GM19452 (cell line): ENCODE measurements at regions not wholly inside any gene's neighbourhood (a gene's known extent, or its start where the extent isn't known, plus 50 kb on each side); places are given as distances from the start of the nearest gene placed in this dataset.

ENCODE experiments used
- ATAC-seq: cut with Tn5 transposase; IDR thresholded peaks from one replicate; pipeline ENCODE4 v1.9.1; 2021; ENCODE audit not compliant: unreplicated experiment

DNA sequence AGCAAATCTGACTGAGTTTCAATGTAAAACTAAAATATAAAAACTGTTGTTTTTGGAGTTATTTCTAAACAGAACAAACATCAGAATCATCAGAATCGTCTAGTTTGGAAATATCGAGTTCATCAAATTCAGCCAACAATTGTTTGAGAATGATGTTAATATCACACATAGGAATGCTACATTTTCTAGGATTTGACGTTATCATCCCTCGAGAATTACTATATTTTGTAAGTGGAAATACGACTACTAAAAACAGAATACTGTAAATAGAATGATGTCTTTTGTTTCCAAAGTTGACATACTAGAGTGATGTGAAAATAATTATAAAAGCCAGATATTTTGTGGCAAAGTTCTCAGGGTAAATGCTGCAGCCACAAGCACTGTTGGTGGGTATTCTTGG is 805.9 kb downstream of the TLE1 start:
- no peak for ATAC-seq

DNA sequence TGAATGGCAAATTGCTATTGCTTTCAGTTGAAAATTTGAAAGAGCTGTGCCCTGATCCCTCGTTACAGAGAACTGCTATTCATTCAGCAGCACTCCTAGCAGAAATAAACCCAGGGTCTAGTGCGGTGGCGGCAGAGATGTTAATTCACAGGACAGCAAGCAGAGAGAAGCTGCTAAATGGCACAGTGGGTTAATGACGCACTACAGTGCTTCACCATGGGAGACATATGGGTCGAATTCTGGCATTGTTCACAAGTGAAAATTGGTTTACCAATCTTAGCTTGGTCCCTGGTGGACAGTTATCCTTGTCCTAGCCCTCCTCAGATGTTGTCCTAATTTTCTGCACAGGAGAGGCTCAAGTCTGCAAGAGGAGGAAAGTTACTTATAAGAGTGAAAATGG is 807.4 kb downstream of the TLE1 start:
- ATAC-seq, result no peak

DNA sequence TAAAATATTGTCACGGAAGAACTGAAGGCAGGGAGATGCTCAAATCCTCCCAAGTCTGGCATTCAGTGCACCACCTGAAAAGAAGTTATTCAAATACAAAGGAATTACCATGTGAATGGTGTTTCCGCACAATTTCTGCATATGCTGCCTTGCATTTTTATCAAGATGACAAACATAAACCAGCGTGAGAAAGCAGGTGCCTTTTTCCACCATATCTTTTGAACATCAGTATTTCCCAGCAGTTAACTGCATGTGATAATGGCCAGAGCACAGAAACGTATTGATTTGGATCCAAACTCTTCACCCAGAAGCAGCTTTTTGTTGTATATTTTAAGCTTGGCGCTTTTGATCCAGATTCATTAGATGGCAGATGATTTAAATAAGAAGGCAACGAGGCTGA is 808.0 kb downstream of the TLE1 start:
- no peak for ATAC-seq

DNA sequence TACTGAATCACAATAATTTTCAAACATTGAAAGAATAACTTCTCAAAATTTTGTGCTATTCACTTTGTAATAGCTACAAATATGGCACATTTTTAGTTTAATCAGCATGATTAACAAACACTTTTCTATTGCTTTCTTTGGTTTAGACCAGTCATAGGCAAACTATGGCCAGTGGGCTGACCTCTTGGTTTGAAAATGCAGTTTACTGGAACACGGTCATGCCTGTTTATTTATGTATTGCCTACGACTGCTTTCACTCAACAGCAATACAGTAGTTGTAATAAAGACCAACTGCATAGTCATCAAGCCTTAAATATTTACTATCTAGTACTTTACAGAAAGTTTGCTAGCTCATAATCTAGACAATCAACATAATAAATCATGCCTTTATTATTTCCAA is 810.8 kb downstream of the TLE1 start:
- no peak for ATAC-seq

DNA sequence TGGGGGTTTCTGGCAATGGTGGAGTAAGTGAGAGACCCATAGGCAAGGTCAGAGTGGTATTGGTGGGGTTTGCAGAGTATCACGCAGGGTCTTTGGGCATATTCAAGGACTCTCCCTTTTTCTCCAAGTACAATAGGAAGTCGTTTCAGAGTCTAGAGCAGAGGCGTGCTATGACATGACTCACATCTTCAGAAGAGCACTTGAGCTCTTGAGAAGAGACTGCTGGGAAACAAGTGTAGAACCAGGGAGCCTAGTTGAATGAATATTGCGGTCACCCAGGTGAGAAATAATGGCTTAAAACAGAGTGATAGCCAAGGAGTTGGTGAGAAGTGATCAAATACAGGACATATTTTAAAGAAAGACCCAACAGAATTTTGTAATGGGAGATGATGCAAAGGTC is 813.4 kb downstream of the TLE1 start:
- no peak for ATAC-seq

DNA sequence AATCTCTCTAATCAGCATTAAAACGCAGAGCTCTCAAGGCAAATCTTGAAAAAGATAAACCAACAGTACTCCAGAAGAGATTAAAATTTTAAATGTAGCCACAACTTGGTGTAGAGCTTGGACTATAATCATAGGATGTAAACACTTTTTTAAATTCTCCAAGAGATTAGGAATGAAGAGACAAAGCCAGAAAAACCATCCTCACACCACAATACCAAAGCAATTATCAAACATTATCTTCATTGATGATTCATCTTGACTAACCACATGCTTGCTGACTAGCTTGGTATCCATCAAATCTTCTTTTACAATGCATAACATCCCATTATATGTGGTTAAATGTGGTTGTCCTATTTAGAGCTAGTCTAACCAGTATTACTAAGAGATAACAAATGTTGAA is 815.1 kb downstream of the TLE1 start:
- no peak for ATAC-seq

DNA sequence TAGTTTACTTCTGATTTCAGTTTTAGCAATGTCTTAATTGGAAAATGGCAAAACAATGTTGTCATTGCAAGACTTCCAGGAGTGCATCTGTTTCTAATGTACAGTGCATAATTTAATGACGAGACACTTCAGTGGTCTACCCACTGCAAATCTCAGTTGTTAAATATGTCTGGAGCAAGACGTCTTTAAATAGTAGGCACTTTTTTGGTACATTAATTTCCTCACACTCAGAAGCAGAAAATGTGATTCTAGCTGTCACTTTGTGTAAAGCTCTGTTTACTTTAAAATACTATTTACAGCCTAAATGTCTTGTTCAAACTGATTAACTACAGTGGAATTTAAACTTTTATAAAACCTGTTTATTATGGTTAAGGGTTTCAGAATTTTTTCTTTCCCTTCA is 815.5 kb downstream of the TLE1 start:
- no peak for ATAC-seq

DNA sequence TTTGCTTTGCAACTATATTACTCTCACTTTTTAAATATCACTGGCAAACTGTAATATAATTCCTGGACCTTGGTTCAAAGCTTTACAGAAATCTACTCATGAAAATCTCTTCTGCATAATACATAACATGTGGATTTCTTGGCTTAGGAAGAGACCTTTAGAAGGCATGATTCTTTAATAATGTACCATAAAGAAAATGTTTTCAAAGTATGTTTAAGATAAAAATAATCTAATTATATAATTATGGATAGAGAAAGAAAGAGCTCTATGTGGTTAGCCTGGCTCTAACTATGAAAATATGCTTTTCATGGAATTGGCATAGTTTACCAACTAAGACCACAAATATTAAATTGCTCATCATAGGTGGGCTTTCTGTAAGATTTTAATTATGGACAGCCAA is 817.8 kb downstream of the TLE1 start:
- ATAC-seq, result no peak

DNA sequence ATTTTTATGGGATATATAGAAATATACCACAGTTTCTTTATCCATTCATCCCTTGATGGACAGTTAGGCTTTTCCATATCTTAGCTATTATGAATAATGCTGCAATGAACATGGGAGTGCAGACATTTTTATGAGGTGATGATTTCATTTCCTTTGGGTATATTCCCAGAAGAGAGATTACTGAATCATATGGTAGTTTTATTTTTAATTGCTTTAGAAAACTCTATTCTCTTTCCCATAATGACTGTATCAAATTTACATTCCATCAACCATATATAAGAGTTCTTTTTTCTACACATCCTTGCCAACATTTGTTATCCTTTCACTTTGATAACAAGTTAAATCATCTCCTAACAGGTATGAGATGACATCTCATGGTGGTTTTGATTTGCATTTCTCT is 821.6 kb downstream of the TLE1 start:
- ATAC-seq, result no peak

DNA sequence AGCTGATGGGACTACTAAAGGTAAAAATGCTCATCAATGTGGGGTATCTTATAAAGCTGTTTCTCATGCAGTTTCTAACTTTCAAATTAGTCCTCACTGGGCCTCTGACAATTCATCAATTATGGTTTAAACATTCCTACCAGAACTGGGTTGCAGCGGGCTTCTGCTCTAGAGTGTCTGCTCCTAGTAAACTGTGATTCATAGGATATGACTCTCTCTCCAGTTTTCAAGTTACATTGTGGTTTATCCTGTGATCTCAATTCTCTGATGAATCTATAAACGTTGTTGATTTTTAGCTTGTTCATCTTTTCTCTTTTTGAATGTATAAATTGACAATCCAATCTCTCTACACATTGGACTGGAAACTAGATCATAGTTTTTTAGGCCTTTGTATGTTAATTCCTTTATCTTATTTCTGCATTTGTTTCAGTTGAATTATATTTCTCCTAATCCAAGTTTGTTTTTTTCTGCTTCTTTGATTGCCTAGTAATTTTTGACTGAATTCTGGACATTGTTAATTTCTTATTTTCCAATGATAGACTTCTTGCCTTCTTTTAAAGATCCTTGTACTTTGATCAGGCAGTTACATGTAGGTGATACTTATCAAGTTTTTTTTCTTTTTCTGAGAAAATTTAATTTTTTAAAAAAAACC is 822.6 kb downstream of the TLE1 start:
- ATAC-seq, result no peak

DNA sequence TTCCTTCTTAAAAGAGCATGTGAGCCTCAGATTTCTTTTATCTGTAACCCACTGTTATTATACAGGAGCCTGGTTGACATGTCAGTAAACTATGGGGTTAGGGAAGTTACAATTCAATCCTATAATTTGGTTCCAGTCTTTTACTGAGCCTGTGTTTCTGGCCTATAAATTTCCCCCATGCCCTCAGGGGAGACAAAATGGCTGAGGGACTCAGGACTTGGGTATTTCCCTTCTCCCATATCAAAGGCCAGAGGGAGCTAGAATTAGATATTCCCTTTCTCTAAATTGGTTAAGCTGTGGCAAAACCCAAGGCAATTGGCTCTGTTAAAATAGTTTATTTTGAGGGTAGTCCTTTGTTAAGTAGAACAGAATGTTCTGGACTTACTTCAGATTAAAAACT is 823.2 kb downstream of the TLE1 start:
- ATAC-seq, result no peak

DNA sequence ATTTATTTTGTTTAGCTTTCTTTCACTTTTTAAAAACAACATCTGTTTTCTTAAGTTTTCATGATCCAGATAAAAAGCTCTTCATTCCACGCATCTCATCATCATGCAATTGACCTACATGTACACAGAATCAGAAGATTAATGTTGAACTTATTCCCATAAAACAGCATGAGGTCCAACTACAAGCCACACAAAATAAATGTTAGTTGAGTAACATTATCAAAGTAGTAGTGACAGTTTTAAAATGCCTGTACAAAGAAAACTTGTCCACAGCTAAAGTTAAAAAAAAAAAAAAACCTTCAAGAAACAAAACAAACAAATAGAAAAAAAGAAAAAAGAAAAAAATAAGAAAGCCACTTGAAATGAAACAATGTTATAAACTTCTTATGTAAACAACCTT is 846.3 kb downstream of the TLE1 start:
- ATAC-seq, result no peak

DNA sequence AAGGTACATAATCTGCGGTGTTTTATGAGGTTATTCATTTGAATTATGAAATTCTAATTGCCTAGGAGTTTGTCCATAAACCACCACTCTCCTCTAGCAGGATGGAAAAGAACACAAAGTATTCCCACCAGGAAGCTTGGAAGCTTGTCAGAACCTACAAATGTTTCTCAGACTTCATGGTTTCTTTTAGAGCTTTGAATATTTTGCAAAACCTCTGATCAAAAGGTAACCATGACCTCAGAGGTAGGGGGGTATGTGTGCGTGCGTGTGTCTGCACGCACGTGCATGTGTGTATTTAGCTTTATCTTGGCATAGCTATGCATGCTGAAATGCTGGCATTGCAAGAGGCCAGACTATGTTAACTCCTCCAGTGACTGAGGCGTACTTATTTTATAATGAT is 847.0 kb downstream of the TLE1 start:
- ATAC-seq, result no peak

DNA sequence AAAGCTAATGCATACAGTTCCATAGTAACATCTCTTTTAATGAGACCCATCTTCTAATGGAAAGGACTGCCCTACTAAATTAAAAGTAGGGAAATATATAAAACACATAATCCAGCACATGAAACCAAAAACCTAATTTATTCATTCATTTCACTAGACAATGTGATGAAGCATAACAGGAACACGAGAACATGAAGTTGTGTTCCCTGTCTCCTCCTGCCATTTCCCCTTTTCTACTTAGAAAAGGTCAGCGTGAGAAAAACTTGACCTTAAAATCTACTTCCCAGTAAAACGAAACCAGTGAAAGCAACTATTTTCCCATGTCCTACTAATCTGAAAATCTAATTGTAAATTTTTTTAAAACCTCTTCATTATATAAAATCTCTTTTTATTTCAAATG is 847.5 kb downstream of the TLE1 start:
- ATAC-seq, result no peak

DNA sequence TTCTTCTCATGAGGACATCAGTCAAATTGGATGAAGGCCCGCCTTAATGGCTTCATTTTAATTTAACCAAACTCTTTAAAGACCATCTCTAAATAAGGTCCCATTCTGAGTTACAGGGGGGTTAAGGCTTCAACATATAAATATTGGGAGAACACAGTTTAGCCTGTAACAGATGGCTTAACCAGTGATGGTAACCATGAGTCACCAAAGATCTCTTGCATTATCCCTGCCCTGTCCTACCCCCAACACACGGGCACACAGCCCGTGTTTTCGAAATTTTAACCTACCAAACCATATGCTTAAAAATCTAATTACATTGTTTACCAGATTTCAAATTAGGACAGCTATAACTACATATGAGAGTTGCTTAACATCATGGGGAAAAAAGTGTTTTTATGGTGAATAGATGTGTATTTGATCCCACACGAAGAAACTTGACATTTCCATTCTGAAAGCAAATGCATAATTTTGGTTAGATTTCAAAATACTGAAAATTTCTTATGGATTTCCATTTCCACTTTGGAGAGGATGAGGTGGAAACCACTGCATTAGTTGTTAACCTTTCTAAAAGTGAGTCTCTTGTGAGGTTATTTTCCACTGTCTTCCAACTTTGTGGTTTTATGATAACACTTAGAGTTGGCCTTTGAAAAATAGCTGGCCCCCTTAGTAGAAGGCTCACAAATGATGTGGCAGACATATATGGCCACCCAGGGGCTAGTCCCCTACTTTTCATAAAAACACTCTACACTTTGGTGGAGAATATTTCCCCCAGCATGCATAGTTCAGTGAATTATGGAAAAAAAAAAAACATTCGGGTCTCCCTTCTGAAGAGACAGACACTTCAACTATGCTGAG is 849.3 kb downstream of the TLE1 start:
- ATAC-seq, result no peak

DNA sequence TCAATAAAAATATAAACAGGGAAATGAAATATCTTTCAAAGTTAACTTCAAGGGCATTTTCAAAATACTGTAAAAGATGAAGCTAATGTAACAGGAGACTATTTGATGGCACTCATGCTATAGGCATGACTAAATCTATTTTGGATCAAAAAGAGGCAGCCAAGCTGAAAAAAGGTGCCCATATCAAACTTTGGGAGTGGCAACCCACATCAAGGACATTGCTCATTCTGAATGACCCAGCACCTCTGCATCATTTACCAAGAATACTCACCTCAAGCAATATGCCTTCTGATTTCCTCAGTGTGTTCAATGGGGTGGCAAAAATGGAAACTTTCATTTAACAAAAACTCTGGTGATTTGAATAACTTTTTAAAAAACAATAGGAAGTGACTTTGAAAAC is 853.3 kb downstream of the TLE1 start:
- ATAC-seq, result no peak

DNA sequence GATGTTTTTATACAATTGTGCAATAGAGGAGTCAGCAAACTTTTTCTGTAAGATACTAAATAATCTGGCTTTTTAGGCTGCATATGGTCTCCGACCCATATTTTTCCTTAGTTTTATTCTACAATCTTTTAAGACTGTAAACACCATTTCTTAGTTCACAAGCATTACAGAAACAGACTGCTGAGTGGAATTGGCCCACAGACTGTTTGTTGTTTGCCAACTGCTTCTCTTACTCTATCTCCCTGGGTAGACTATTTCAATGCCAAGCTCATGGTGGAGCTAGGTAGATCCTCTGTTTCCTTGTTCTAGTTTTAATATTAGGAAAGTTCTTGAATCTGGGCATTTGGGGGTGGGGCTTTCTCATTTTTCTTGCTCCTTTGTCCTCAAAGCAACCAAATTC is 857.6 kb downstream of the TLE1 start:
- ATAC-seq, result no peak

DNA sequence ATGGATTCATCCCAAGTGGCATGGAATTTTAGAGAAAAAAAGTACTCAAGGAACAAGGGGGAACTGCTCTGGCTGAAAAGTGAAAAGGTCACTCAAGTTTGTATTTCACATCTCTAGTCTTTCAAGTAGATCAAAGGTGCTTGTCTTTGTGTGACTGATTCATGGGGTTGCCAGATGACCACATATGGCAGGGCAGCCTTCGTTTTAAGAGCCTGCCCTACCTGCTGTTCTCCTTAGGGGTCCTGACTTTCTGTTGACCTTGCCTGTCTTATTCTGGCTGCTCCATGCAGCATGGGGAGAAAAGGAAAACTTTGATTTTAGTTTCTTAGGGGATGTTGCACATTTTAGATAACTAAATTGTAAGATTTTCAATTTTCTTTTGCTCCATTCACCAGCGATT is 877.7 kb downstream of the TLE1 start:
- ATAC-seq, result no peak

DNA sequence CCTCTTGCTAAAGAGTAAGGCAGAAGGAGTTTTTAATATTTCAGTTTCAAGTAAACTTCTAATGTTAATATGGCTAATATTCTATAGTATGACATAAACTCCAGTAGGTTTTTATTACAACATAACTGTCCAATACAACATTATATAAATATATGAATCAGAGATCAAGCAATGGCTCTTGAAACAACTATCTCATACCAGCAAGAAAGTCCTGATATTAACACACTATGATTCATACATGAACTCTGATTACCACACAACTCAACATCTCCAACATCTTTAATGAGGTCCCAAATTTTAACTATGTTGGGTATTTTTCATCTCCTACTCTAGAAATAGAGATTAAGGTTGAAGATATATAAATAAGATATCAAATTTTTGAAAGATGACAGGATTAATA is 878.3 kb downstream of the TLE1 start:
- ATAC-seq, result no peak

DNA sequence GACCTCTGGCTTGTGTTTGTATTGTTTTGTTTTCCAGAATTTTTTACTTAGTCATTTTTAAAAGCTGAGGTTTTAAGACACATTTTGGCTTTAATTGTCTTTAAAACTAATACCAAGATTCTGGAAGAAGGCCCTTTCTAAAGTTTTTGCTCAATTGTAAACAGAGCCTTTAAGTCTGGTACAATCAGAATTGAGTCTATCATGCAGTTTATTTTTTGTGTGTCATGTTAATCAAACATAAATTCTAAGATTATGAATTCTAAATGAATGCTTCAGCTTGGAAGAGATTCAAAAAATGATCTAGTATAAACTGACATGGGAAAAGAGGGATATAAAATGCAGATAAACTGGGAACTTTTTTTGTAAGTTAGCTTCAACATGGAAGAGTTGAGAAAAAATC is 882.7 kb downstream of the TLE1 start:
- no peak for ATAC-seq

DNA sequence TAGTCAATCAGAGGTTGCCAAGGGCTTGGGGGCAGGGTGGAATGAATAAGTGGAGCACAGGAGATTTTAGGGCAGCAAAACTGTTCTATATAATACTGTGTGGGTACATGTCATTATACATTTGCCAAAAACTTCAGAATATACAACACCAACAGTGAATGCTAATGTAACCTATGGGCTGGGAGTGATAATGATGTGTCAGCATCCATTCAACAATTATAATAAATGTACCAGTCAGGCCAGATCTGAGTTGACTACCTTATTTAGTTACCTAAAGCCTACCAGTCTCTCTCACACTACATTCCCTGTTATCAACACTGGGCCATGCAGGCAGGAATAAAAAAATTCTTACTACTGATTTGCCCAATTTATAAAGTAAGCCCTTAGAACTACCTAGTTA is 884.5 kb downstream of the TLE1 start:
- ATAC-seq, result no peak

DNA sequence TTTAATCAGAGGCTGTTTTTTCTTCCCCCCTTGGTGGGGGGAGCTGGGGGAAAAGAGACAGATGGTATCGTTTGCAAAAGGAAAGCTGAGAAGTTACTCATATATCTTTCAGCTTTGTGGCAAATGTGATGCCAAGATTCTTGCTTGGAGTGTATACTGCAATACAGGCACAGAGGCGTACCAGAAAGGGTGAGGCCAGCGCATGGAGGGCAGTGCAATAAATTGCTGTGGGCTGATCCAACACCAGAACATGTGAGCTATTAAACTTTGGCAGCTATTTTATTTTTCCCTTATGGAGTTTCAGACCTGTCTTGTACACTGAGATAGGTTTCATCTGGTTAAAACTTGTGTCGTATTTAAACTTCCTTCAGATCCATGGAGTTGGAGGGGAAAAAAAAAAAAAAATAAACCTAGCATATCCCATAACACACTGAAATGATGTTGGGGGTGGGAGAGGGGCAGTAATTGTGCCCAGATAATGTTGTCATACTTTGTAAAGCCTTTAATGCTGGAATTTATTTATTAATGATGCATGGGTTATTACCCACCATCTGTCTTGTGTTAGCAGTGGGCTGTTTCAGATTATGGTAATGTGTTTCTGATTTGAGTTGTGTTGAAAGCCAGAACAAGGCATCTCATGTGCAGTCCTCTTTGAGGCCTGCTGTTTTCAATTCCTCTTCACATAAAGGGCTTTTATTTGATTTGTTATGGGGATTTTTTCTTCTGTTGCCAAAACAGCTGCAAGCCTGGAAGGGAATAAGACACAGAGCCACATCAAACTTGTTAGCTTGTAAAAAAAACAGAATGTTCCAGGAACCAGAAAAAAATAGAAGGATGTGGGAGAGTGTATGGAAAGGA is 891.3 kb downstream of the TLE1 start:
- ATAC-seq, result no peak
